G401 (cell line): ENCODE measurements at regions not wholly inside any gene's neighbourhood (a gene's known extent, or its start where the extent isn't known, plus 50 kb on each side); places are given as distances from the start of the nearest gene placed in this dataset.

ENCODE experiments used
- DNase-seq: peaks from one replicate; pipeline ENCODE4 v3.0.0-alpha.2; 2015; ENCODE audit warnings: low spot score
- in situ Hi-C: cut with HindIII; loops from 2 replicates; pipeline ENCODE4 v1.10.0; 2016; ENCODE audit warnings: low sequenced_read_pairs, mixed read lengths

DNA sequence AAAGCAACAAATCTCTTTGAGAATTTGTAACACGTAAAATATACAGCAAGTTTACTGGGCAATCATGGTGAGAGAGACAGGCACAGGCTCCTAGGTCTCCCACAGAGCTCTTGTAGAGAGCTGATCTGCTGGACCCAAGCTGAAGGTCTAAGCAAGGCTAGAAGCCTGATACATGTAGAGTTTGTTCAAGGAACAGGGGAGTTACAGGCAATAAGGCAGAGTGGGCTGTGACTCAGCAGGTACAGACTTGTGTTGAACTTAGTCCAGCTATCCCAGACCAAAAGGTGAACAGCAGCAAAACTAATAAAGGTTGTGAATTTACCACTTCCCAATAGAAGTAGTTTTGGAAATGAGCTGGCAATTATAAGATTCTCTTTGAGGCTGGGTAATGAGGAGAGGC is 273.6 kb downstream of the GRIN2B start:
- DNase-seq = no peak
- in situ Hi-C loops = no loop called here

DNA sequence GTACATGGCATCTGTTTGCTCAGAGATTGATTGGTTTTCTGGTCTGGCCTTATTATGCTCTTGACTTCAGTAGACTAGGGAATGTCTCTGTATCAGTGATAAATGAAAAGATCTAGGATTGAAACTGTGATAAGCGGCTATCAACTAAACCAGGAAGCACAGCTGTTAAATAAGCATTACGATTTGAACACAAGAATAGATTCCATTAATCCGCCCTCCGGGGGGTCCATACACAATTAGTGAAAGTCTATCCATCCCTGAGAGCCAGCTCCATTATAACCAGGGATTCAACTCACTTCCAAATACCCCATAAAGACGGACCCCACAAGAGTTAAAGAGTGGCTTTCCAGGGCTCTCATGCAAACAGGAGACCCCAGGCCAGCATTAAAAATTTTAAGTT is 279.0 kb downstream of the GRIN2B start:
- DNase-seq = no peak
- in situ Hi-C loops = no loop called here

DNA sequence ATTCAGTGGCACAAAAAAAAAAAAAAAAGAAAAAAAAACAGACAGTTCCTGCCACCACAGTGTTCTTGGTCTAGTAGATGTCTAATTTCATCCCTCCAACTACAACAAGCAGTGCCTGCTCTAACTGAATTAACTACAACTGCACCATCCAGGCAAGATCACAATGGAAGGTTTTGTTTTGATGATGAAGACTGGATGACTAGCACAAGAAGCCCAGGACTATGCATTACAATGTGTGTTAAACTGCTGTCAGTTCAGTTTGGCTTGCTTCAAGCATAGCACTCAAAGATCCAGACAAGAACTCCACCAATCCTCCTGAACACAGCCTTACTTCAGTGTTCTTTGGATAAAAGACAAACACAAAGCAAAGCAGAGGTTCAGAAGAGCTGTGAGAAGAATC is 279.9 kb downstream of the GRIN2B start:
- no peak for DNase-seq
- in situ Hi-C loops = no loop called here

DNA sequence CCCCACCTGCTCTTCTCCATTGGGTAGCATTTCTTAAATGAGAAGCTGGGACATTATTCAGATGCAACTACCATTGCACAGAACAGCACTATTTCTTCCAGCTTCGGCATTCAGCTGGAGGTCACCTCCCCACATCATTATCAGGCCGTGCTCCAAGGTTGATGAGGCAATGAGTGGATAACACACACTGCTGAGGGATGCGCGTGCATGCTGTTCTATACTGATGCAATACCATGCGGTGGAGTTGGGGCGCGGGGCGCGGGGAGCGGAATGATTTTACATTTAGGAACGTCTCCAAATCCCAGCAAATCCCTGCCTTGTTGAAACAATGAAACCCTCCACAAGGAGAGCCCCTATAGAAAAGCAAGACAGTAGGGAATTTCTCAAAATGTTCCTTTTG is 283.4 kb downstream of the GRIN2B start:
- DNase-seq = no peak
- in situ Hi-C loops = no loop called here

DNA sequence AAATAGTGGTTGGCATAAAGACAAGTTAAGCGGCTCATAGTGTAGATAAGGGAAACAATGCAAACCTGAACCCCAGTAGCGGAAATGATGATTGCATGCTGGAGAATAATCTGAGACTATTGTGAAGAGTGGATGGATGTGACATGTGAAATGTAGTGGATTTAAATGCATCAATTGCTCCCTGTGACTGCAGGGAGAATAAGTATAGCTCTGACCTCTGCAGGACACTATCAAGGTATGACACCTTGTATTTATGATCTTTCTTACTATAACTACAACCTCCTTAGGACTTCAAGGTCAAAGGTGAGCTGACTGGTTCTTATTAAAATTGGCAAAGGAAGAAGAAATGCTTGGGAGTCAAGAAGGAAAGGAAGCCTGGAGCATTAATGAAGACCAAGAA is 285.6 kb downstream of the GRIN2B start:
- in situ Hi-C loops = no loop called here
- no peak for DNase-seq

DNA sequence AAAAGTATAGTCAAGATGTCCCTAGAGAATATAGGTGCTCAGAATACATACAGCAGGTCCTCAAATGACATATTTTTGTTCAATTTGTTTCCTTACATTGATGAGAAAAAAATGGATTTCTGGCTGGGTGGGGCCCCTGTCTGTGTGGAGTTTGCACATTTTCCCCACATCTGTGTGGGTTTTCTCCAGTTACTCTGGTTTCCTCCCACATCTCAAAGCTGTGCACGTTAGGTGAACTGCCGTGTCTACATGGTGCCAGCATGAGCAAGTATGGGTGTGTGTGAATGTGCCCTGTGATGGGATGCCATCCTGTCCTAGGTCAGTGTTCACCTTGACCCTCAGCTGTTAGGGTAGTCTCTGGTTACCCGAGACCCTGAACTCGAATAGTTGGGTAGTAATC is 289.1 kb downstream of the GRIN2B start:
- DNase-seq = no peak
- in situ Hi-C loops = no loop called here

DNA sequence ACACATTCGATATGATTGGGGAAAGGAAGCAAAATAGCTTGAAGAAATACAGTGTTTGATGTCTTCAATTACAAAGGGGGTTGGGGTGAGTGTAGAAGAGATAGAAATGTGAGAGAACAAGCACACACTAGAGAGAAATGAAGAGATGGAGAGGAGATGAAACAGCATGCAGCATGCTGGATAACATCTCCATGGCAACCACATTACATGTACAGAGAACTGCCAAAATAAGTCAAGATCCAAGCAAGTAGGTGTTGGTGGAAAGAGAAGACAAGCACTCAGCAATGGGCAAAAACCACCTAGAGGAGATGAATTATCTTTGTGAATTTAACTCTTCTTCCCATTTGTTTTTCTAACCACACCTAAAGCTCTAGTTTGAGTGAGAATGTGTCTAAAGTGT is 289.8 kb downstream of the GRIN2B start:
- no peak for DNase-seq
- in situ Hi-C loops = no loop called here

DNA sequence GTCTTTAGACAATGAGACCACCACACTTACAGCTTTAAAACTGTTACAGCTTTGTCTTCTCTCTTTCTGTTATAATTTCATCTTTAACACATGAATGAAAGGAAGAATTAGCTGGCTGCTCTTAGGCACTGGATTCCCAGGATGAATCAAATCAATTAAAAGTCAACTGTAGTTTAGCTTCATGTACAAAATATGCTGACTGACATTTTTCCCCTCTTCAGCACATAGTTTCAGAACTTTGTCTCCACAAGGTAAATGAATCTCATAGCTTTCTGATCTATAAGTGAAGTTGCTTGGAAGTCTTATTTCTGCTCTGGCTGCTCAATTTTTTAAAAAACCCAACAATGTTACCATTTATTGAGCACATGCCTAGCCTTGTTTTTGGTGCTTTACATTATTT is 293.8 kb downstream of the GRIN2B start:
- no peak for DNase-seq
- in situ Hi-C loops = no loop called here

DNA sequence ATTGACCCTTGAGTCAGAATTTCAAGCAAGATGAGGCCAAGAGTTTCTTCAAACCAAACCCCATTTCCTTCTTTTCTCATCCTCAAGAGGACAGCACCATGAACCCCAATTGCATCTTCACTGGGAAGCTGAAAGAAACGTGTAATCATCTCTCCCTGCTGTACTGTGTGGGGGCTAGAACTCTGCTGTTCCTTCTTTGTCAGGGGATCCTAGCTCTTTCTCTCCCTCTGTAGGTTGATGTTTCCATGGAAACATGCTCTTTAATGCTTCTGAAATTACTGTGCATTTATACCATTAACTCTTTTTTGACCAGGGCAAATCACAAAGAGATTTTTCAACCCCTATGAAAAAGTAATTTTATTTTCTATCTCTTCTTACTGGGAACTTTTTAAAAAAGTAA is 295.1 kb downstream of the GRIN2B start:
- in situ Hi-C loops = no loop called here
- no peak for DNase-seq

DNA sequence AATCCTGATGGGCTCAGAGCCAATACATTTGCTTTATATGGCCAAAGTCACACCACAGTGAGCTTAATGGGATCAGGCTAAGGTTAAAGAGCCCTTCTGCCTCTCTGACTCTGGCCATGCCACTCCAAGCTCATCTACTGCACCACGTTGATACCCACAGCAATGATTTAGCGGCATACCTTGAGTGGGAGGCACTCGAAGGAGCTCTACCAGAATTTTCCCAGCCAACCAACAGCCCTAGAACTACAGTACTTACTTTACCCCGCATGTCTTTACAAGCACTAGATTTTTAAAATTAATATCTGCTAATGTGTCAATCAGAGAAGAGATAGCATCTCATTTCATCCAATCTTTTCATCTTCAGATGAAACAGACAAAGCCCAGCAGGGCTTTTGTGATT is 300.5 kb downstream of the GRIN2B start:
- DNase-seq = no peak
- in situ Hi-C loops = no loop called here

DNA sequence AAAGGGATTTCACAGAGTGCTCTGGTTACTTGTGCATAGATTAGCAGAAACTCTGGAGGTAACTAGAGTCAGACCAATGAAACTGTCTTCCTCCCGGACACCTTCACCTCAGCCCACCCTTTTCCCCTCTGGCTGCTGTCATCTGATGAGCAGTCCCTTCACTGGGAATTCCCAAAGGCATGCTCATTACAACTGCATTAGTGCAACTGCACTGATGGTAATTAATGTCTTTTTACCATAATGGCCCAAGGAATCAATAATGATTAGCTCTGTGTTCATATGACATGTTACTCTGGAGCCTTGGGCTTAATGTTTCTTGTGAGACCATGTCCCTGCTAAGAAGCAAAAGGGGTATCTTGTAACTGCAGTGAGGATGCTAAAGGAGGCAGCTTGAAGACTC is 304.5 kb downstream of the GRIN2B start:
- in situ Hi-C loops = no loop called here
- no peak for DNase-seq

DNA sequence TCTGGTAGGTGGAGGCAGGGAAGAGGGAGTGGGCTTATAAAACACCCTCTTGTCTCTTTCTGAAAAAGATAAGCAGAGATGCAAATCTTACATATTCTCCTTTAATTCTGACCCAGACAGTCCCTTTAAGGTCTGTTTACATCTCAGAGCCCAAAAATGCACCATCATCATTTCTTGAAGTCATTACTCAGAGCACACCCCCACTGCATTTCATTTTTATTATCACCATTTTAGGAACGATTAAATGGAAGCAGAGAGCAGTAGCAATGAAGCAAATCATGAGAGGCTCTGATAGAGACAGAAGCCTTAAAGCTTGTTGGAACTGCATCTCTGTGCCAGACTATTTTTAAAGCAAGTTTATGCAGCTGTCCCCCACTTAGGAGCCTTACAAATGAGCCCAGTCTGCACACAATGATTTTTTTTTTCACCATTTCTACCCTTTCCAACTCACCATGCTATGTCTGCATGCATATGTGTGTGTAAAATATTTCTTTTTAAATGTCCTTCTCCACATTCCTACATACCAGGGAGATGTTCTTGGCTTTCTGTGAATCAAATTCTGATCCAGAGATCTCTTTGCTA is 311.0 kb downstream of the GRIN2B start:
- in situ Hi-C loops = no loop called here
- no peak for DNase-seq

DNA sequence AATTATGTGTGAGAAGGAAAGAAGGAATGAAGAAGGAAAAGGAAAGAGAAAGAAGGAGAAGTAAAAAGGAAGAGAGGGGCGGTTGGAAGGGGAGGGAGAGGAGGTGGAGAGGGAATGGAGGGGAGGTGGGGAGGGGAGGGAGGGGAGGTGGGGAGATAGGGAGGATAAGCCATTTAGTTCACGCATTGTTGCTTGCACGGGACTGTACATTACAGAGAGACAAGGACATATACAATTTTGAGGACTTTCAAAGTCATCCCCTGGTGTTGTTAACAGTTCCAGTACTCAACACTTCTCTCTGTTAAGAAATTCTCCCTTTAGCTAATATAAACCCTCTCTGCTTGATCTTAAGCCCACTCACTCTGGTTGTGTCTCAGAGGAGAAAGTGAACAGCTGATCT is 312.5 kb downstream of the GRIN2B start:
- in situ Hi-C loops = no loop called here
- DNase-seq = no peak

DNA sequence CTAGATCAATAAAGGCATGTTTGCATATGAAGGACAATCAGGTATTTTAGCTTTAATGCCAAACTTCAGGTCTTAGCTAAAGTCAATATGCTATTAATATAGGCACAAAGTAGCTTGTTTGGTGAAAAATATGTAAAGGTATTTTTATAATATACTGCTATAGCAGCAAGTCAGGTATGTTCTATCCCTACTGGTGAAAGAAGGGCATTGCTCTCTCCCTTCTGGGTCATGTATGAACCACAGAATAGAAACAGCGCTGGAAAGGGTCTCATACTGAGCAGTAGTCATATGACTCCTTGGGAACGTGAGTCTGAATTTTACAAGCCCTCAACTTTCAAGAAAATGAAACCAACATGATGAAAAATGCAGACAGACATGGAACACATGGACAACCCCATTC is 314.6 kb downstream of the GRIN2B start:
- in situ Hi-C loops = no loop called here
- no peak for DNase-seq

DNA sequence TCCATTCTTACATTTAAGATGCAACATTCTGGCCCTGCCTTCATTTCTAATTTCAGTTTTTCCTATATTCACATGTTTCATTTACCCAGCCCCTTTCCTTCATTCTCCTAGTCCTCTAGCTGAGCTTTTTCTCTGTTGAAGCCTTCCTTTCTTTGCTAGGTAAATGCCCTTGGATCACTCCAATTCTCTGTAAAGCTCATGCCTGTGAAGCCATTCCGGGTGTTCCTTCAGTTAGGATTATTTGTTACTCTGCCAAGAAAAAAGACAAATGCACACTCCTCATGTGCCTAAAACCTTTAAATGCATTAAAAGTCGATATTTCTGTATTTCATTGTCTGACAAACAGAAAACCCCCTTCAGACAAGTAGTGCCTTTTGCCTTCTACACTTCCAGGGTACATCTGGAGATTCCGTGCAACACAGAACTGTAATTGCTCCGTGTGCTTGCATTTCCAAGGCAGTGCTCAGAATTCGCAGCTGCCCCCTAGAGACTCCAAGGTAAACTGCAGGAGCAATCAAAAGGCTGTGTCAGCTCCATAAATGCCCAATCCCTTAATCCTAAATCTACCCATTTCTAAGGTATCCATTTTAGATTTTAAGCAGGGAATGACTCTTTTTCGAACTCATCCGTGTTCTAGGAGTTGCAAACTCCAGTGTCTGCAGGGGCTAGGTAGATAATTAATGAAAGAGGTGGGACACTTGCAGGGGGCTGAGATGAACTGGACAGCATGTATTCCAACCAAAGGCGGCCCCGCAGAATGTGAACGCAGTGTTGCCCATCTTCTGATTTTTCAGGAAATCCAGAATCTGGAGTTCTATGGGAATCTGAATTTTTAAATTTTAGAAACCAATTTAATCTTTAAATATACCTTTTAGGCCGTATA is 320.2 kb downstream of the GRIN2B start:
- in situ Hi-C loops = no loop called here
- DNase-seq = peak; percentile 70

DNA sequence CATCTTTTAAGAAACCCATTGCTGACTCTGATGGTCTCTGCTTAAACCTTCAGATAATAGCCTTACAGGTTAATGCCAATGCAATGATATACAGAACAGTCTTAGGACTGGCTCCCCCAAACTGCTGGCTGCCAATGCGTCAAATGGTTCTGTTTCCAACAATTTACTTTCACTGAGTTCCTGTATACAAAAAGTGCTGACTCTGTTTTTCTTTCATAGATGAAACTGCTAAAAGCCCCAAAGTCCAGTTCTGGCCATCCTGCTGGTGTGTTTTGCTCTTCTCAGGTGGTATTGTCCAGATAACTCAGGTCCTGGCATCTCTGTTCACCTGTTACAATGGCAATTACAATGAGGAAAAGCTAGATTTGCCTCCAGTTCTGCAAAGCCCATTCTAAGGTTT is 326.9 kb downstream of the GRIN2B start:
- in situ Hi-C loops = no loop called here

DNA sequence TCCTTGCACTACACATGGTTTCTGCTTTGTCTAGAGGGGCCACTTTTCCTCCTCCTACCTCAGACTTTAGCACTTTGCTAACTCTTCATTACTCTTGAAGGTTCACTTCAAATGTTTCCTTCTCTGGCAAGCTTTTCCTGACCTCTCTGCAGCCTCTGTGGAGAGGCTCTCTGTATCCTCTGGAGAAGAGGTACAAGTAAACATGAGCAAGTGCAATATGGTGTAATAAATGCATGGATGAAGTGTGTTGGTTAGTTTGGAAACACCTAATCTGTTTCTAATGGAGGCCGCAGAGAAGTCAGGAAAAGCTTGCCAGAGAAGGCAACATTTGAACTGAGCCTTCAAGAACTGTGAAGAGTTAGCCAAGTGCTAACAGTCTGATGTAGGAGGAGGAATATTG is 329.3 kb downstream of the GRIN2B start:
- in situ Hi-C loops = no loop called here
- no peak for DNase-seq

More for the DNA sequence above, 326.9 kb downstream of the GRIN2B start:
- no peak for DNase-seq

DNA sequence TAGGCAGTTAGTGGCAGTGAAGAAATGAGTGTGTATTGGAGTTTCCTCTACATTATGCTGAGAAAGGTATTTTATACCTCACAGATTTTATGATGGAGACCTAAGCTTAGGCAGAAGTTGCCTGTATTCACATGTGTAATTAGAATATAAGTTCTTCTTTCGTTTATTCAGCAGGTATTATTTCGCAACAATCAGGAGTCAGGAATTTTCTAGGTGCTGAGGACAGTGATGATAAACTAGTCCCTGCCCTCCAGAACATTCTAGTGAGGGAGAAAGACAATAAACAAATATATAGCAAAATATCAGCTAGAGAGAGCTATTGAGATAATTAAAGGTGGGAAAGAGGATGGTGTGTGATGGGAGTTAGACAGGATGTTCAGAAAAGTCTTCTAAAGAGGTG is 345.7 kb downstream of the GRIN2B start:
- in situ Hi-C loops = no loop called here
- DNase-seq = no peak

DNA sequence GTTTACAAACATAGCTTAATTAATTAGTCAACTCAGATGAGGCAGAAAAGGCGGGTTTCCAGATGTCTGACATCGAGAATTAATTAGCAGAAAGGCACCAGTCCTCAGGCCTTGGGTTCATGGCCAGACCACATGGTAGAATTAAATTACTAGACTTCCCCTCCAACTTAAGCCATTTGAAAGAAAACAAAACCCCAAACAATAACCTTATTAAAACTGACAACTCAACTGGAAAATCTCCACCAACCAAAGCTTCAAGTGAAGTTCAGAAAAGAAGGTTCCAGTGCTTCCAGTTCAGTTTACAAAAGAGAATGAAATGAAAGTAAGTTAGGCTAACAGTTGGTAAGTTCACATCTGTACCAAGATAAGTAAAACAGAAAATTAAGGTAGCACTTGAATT is 349.5 kb downstream of the GRIN2B start:
- DNase-seq = peak; percentile 28
- in situ Hi-C loops = no loop called here

DNA sequence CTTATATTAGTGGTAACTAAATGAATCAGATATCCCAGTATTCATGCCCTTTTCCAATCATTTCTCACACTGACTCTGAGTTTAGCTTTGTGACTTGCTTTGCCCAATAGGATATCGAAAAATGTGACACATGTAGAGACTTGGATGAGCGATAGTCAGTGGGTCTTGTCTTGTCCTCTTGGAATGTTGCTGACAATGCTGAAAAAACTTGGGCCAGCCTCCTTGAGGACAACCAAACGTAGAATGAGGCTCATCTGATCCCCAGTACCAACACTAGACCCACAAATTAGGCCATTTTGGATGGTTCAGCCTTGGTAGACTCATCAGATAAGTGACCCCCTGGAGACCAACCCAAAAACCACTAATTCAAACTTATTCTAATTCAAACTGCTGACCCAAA is 351.0 kb downstream of the GRIN2B start:
- in situ Hi-C loops = no loop called here
- DNase-seq = no peak

DNA sequence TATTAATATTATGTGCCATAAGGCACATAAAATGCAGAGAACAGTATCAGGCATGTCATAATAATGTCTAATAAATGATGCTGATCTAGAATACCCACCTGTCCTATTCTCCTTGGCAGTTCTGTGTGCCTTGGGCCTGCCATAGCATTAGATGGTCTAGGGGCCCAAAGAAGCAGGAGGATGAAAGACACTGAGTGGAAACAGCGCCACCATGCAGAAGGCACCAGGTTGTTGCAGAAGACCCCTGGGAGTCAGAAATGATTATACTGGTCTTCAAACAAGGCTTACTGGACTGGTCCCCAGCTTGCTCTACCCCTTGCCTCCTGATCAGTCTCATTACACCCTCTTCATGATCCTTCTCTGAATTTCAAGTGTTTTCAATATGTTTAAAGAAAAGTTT is 353.3 kb downstream of the GRIN2B start:
- no peak for DNase-seq

More for the DNA sequence above, 353.3 kb downstream of the GRIN2B start:
- in situ Hi-C loops = no loop called here
